ENCODE measurements at regions not wholly inside any gene's neighbourhood (a gene's known extent, or its start where the extent isn't known, plus 50 kb on each side); places are given as distances from the start of the nearest gene placed in this dataset.
"Not testable (repeated sequence)": the region's sequence is repeated elsewhere in the genome, so short reads cannot be mapped to it uniquely, and the experiment has no call there.

DNA sequence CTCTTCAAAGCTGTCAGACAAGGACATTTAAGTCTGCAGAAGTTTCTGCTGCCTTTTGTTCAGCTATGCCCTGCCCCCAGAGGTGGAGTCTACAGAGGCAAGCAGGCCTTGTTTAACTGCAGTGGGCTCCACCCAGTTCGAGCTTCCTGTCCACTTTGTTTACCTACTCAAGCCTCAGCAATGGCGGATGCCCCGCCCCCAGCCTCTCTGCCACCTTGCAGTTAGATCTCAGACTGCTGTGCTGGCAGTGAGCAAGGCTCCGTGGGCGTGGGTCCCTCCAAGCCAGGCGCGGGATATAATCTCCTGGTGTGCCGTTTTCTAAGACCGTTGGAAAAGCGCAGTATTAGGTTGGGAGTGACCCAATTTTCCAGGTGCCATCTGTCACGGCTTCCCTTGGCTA, 144.5 kb upstream of the GOT2 start:
- not testable (repeated sequence) for DNase-seq (ENCODE audit: low read depth in 3 of 3)

GRCh38 chr16:58866935-58867334, 132.8 kb upstream of the GOT2 start:
- DNase-seq (ENCODE audit: low read depth in 3 of 3): no peak

GRCh38 chr16:58863761-58864160, 129.6 kb upstream of the GOT2 start:
- DNase-seq (ENCODE audit: low read depth in 3 of 3): no peak

- DNase-seq (ENCODE audit: low read depth in 3 of 3): no peak
Observed at GRCh38 chr16:58863042-58863441, 128.9 kb upstream of the GOT2 start.

GRCh38 chr16:58862334-58863021, 128.4 kb upstream of the GOT2 start:
- no peak for DNase-seq (ENCODE audit: low read depth in 3 of 3)

- DNase-seq (ENCODE audit: low read depth in 3 of 3): no peak
Observed at GRCh38 chr16:58859958-58860669, 126.0 kb upstream of the GOT2 start.

- not testable (repeated sequence) for DNase-seq (ENCODE audit: low read depth in 3 of 3)
Observed at GRCh38 chr16:58858577-58858976, 124.5 kb upstream of the GOT2 start.

- no peak for DNase-seq (ENCODE audit: low read depth in 3 of 3)
Observed at GRCh38 chr16:58855291-58855863, 121.3 kb upstream of the GOT2 start.

- no peak for DNase-seq (ENCODE audit: low read depth in 3 of 3)
Observed at GRCh38 chr16:58853854-58854791, 120.0 kb upstream of the GOT2 start.

DNA sequence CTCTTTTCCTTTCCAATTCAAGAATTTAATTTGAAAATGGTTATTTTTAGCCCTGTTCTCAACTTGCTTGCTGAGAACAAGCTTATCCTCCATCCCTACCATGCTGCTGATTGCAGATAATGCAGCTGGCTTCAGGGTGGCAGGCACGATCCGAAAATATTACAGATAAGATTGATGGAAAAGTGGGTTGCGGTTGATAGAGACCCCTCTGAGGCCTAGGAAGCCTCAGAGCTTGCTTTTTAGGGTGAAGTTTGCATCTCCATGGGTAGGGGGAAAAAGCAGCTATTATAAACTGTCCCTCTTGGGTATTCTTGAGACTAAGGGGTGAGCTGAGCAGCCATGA, 116.5 kb upstream of the GOT2 start:
- DNase-seq (ENCODE audit: low read depth in 3 of 3): no peak

GRCh38 chr16:58850019-58850677, 116.0 kb upstream of the GOT2 start:
- no peak for DNase-seq (ENCODE audit: low read depth in 3 of 3)

DNA sequence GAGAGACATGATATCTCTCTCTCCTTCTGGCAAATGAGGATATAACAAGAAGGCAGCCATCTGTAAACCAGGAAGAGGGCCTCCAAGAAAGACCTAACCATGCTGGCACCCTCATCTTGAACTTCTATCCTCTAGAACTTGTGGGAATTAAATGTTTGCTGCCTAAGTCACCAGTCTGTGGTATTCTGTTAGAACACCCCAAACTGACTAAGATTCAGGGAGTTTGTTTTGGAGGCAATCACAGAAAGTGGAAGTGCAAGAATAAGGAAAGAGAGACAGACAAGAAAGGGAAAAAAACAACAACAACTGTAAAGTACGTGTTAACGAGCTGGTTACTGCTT, 114.5 kb upstream of the GOT2 start:
- no peak for DNase-seq (ENCODE audit: low read depth in 3 of 3)

GRCh38 chr16:58847902-58848661, 114.0 kb upstream of the GOT2 start:
- no peak for DNase-seq (ENCODE audit: low read depth in 3 of 3)

DNA sequence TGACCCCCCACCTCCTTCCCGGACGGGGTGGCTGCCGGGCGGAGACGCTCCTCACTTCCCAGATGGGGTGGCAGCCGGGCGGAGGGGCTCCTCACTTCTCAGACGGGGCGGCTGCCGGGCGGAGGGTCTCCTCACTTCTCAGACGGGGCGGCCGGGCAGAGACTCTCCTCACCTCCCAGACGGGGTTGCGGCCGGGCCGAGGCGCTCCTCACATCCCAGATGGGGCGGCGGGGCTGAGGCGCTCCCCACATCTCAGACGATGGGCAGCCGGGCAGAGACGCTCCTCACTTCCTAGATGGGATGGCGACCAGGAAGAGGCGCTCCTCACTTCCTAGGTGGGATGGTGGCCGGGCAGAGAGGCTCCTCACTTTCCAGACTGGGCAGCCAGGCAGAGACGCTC, 112.1 kb upstream of the GOT2 start:
- not testable (repeated sequence) for DNase-seq (ENCODE audit: low read depth in 3 of 3)

GRCh38 chr16:58843675-58844074, 109.6 kb upstream of the GOT2 start:
- no peak for DNase-seq (ENCODE audit: low read depth in 3 of 3)

- DNase-seq (ENCODE audit: low read depth in 3 of 3): no peak
Observed at GRCh38 chr16:58842746-58843145, 108.6 kb upstream of the GOT2 start.

- no peak for DNase-seq (ENCODE audit: low read depth in 3 of 3)
Observed at GRCh38 chr16:58842156-58842555, 108.0 kb upstream of the GOT2 start.

DNA sequence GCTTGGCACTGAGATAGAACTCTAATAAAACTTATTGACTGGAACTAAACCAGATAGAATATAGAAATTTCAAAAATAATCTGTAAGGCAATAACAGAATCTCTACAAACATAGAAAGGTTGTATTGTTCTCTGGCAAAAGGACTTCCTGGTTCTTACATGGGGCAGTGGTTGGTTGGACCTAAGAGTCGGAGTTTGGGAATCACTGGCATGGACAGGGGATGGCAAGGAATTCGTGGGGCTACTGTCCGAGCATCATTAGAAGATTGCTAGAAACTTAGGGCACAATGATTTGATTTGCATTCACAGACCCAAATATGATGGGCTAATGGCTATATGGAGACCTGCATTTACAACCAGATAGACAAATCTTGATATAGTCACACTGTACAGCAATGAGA, 103.8 kb upstream of the GOT2 start:
- no peak for DNase-seq (ENCODE audit: low read depth in 3 of 3)

DNA sequence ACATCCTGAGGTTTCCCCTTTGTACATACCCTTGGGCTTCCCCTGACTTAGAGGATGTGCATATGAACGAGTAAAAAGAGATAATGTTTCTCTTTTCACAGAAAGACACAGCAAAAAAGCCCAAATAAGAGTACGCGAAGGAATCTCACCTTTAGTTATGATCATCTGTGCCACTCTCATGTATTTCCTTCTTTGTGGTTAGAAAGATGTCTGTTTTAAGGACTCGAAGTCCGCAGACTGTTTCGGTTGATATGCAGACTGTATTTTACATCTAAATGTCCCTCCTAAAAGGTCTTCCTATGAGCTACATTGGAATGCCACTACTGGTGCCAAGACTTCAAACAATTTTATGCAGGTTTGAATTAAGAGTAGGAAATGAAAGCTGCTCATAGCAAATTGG, 102.3 kb upstream of the GOT2 start:
- no peak for DNase-seq (ENCODE audit: low read depth in 3 of 3)

- no peak for DNase-seq (ENCODE audit: low read depth in 3 of 3)
Observed at GRCh38 chr16:58832386-58832895, 98.3 kb upstream of the GOT2 start.

DNA sequence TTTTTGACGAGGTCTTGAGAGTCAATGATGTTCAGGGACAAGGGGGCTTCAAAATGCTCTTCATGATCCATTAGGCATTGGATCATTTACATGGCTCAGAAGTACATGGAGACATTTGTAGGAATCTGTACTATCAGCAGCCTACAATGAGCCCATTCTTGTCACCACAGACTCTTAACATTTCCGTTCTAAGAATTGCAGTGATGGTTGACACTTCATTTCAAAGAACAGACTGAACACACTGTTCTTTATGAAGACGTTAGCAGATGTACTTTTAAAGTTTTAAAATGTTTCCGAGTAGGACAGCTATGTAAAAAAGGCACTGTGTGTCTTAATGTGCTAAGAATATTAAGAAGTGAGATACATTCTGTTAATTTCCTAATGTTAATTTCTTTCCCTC, 97.3 kb upstream of the GOT2 start:
- no peak for DNase-seq (ENCODE audit: low read depth in 3 of 3)

Measured in stimulated activated CD4-positive, alpha-beta T cell treated with anti-CD3 and anti-CD28 coated beads, TNF-alpha, amount 100 ng/mL, for 48 hours (primary cell).